H1 (cell line): ENCODE measurements at regions not wholly inside any gene's neighbourhood (a gene's known extent, or its start where the extent isn't known, plus 50 kb on each side); places are given as distances from the start of the nearest gene placed in this dataset.

Experiments used
- GABPA ChIP-seq: IDR thresholded peaks from 2 replicates; pipeline ENCODE4 v1.6.1; 2011; ENCODE audit warnings: mild to moderate bottlenecking, low read length, moderate library complexity, borderline replicate concordance; ENCODE audit not compliant: insufficient read depth
- JUN ChIP-seq: IDR thresholded peaks from 2 replicates; pipeline ENCODE4 v1.6.1; 2011; ENCODE audit warnings: low read depth, mild to moderate bottlenecking, improper control_type of control experiment, low read length
- MAFK ChIP-seq: IDR thresholded peaks from 2 replicates; pipeline ENCODE4 v1.6.1; 2012; ENCODE audit warnings: low read depth, mild to moderate bottlenecking, improper control_type of control experiment, low read length

DNA sequence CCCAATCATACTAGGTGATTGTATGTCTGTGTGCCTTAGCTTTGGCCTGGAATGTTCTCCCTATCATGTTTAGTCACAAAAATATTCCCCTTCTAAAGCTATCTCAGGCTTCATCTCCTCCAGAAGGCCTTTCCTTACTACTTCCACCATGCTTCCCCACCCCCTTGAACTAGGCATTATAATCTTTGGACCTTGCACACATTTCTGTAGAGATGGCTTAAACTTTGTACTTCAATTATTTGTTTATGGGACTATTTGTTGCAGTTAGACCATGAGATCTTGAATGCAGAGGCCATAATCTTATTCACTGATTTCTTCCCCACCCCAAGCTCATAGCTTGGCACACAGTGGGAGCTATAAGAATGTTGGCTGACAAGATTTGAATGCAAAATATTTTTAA is 262.0 kb upstream of the EDA2R start:
- TF ChIP-seq MAFK (no peak), JUN (no peak), GABPA (no peak)
